ENCODE measurements at regions not wholly inside any gene's neighbourhood (a gene's known extent, or its start where the extent isn't known, plus 50 kb on each side); places are given as distances from the start of the nearest gene placed in this dataset.

- Mint-ChIP-seq H3K9me3 (peaks cover 10% of the 10 kb centered on the region), H3K4me3 (no peak overlapping the region), H3K27me3 (ENCODE audit: low read depth) (no peaks in the 10 kb centered on the region), H3K36me3 (no peaks in the 10 kb centered on the region; the same call in 1 of the 2 replicates), H3K4me1 (peaks cover 9% of the 10 kb centered on the region), H3K27ac (no peak overlapping the region)
- ChIA-PET CTCF (interaction anchor here (4.8 kb wide), 1 partner anchor 59 kb away, joined by 17 read pairs; no protein-coding TSS in a partner anchor), POLR2A (no interaction called here)
- no peak for TF ChIP-seq STAT6 (CRISPR knock-in tag; conservative IDR thresholded peaks at IDR 0.05; ENCODE audit: low read depth)
- TF ChIP-seq CTCF (IDR thresholded peaks at IDR 0.05) = no peak
- TF ChIP-seq JUN (CRISPR knock-in tag; IDR thresholded peaks at IDR 0.05) = no peak
- TF ChIP-seq MAX (CRISPR knock-in tag; IDR thresholded peaks at IDR 0.05) = no peak
- no peak for TF ChIP-seq USF1 (CRISPR knock-in tag; IDR thresholded peaks at IDR 0.05)
- TF ChIP-seq ZNF671 (CRISPR knock-in tag; IDR thresholded peaks at IDR 0.05) = no peak
- no peak for TF ChIP-seq ZNF396 (CRISPR knock-in tag; IDR thresholded peaks at IDR 0.05; ENCODE audit: borderline replicate concordance)
- no peak for TF ChIP-seq GTF2I (CRISPR knock-in tag; conservative IDR thresholded peaks at IDR 0.05)
- no peak for TF ChIP-seq IRF2 (CRISPR knock-in tag; IDR thresholded peaks at IDR 0.05; ENCODE audit: borderline replicate concordance, low read depth)
- TF ChIP-seq CREB1 (CRISPR knock-in tag; IDR thresholded peaks at IDR 0.05) = no peak
- TF ChIP-seq TP53 (CRISPR knock-in tag; IDR thresholded peaks at IDR 0.05) = no peak
- TF ChIP-seq RELA (CRISPR knock-in tag; IDR thresholded peaks at IDR 0.05; ENCODE audit: borderline replicate concordance) = no peak
- ATAC-seq = no peak
- DNase-seq (ENCODE audit: low spot score) = no peak
These were observed 180.6 kb upstream of the ZFP64 start for GRCh38 chr20:52372169-52372568.

- H3K4me1 Mint-ChIP-seq = no peaks in the 10 kb centered on the region
- ChIA-PET CTCF (no interaction called here), POLR2A (no interaction called here)
- no peak overlapping the region for H3K27ac Mint-ChIP-seq
- H3K4me3 Mint-ChIP-seq = no peak overlapping the region
- ATAC-seq = no peak
- no peak for DNase-seq (ENCODE audit: low spot score)
- peaks cover 3% of the 10 kb centered on the region; the same call in 1 of the 2 replicates for H3K9me3 Mint-ChIP-seq
- no peaks in the 10 kb centered on the region; the same call in 1 of the 2 replicates for H3K36me3 Mint-ChIP-seq
- H3K27me3 Mint-ChIP-seq (ENCODE audit: low read depth) = no peaks in the 10 kb centered on the region
- TF ChIP-seq JAZF1 (CRISPR knock-in tag; IDR thresholded peaks at IDR 0.05) (no peak), GTF2I (CRISPR knock-in tag; conservative IDR thresholded peaks at IDR 0.05) (no peak), ZNF425 (CRISPR knock-in tag; conservative IDR thresholded peaks at IDR 0.05) (no peak), AR (CRISPR knock-in tag; IDR thresholded peaks at IDR 0.05) (no peak), MYBL2 (CRISPR knock-in tag; IDR thresholded peaks at IDR 0.05) (no peak), SOX15 (CRISPR knock-in tag; IDR thresholded peaks at IDR 0.05) (no peak), MAX (CRISPR knock-in tag; IDR thresholded peaks at IDR 0.05) (no peak), ZNF532 (CRISPR knock-in tag; IDR thresholded peaks at IDR 0.05; ENCODE audit: borderline replicate concordance) (no peak), KAT7 (CRISPR knock-in tag; IDR thresholded peaks at IDR 0.05; ENCODE audit: borderline replicate concordance) (no peak)
These were observed 174.1 kb upstream of the ZFP64 start for GRCh38 chr20:52365688-52366087.

All from WTC11 (cell line).